Activated CD4-positive, alpha-beta T cell treated with anti-CD3 and anti-CD28 coated beads, Interleukin-2, Interleukin-6, amounts not matched to agents 100 ng/mL and 50 ng/mL, durations not matched to agents 16 hours and 8 hours (primary cell): ENCODE measurements at regions not wholly inside any gene's neighbourhood (a gene's known extent, or its start where the extent isn't known, plus 50 kb on each side); places are given as distances from the start of the nearest gene placed in this dataset.
"Not testable (repeated sequence)": the region's sequence is repeated elsewhere in the genome, so short reads cannot be mapped to it uniquely, and the experiment has no call there.

Source experiments
- DNase-seq: peaks from one replicate; pipeline ENCODE4 v3.0.0-alpha.2; 2020

DNA sequence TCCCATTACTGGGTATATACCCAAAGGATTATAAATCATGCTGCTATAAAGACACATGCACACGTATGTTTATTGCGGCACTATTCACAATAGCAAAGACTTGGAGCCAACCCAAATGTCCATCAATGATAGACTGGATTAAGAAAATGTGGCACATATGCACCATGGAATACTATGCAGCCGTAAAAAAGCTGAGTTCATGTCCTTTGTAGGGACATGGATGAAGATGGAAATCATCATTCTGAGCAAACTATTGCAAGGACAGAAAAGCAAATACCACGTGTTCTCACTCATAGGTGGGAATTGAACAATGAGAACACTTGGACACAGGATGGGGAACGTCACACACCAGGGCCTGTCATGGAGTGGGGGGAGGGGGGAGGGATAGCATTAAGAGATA is 175.0 kb upstream of the FZD8 start:
- not testable (repeated sequence) for DNase-seq

DNA sequence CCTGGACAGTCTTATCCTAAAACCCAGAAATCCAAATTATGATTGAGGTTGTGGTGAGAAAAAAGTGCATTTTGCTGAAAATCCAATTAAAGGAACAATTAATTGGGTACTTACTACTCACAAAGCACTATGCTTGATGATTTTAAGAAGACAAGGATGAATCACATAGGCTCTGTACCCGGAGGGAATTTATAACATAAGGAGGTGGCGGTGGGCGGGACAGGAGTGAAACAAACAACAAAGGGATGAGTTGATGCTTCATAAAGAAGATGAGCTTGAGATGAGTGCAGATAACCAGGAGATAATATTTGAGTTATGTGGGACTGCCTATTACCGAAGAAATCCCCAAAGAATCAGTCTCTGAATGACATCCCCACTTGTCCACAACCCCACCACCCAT is 171.1 kb upstream of the FZD8 start:
- no peak for DNase-seq

DNA sequence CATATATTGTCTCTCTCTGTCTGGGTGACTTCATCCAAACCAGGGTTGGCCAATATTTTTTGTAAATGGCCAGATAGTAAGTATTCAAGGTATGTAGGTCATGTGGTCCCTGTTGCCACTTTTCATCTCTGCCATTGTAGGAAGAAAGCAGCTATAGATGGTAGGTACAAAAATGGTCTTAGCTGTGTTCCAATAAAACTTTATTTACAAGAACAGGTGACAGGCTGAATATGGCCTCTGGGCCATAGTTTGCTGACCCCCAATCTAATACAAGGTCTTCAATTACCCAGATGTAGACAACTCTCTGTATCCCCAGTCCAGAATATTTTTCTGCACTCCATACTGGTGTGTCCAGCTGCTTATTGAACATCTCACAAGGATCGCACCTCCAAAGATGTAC is 166.2 kb upstream of the FZD8 start:
- no peak for DNase-seq

- no peak for DNase-seq
These were observed 160.9 kb upstream of the FZD8 start for GRCh38 chr10:35803046-35803445.

GRCh38 chr10:35797187-35797586 is 155.1 kb upstream of the FZD8 start:
- DNase-seq, result no peak

GRCh38 chr10:35795131-35795824 is 153.2 kb upstream of the FZD8 start:
- DNase-seq, result no peak

GRCh38 chr10:35794703-35795102 is 152.6 kb upstream of the FZD8 start:
- DNase-seq, result no peak

DNA sequence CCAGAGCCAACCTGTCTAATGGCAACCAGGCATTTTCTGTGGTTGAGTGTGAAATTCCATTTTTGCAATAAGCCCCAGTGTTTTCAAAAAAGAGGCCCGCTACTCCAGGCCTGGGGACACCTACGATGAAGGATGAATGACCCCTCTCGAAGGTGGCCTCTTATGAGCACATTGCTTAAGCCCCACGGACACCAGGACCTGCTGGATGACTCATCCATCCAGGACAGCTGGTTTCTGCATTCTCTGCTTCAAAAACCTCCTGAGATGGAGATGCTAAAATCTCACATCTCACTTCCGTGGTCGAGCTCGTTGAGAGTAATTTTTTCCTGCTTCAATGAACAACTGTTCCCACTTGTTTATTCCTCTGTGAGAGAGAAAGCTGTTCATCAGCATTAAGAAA is 150.2 kb upstream of the FZD8 start:
- no peak for DNase-seq

GRCh38 chr10:35789996-35790395 is 147.9 kb upstream of the FZD8 start:
- DNase-seq, result no peak

DNA sequence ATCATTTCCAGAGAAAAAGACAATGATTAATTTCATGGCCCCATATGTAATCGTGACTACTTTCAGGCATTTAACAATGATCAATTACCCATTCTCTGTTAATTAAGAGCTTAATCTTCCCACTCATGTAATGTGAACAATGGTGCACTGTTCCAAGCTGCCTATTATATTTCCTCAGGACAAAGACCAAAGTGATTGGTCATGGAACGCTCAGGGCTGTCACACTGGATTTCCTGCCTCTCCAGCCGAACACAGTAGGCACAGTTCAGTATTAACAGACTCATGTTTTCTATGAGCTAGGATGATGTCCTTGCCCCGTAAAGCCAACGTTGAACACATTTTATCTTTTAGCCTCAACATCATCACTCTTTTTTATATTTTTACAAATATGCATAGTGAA is 142.7 kb upstream of the FZD8 start:
- no peak for DNase-seq

GRCh38 chr10:35783305-35783838 is 141.3 kb upstream of the FZD8 start:
- DNase-seq, result no peak

DNA sequence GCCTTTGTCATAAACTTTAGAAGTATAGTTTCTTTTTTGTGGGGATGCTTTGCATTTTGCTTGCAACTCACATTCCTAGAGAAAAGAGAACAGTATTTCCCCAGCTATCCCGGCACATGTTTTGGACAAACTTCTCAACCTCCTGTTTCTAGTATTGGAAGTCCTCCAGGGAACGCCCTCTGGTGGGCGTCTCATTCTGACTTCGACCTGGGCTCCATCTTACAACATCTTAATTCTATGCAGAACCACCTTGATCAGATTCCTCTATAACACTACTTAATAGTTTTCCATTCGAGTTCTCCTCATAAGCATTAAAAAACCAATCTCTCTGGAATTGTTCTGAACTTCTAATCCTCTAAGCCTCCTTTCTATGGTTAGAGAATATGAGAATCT is 139.5 kb upstream of the FZD8 start:
- no peak for DNase-seq

GRCh38 chr10:35780970-35781642 is 139.0 kb upstream of the FZD8 start:
- DNase-seq, result no peak

- DNase-seq, result no peak
These were observed 136.2 kb upstream of the FZD8 start for GRCh38 chr10:35778306-35778705.

DNA sequence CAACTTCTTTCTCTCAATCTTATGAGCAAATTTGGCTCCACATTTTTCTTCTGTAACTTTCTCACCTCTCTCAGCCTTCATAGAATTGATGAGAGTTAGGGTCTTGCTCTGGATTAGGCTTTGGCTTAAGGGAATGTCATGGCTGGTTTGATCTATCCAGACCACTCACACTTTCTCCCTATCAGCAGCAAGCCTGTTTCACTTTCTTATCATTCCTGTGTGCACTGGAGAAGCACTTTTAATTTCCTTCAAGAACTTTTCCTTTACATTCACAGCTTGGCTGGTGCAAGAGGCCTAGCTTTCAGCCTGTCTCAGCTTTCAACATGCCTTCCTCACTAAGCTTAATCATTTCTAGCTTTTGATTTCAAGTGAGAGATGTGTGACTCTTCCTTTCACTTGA is 134.5 kb upstream of the FZD8 start:
- DNase-seq, result not testable (repeated sequence)

- DNase-seq, result no peak
These were observed 132.0 kb upstream of the FZD8 start for GRCh38 chr10:35774109-35774508.

GRCh38 chr10:35770817-35771355 is 128.8 kb upstream of the FZD8 start:
- no peak for DNase-seq

DNA sequence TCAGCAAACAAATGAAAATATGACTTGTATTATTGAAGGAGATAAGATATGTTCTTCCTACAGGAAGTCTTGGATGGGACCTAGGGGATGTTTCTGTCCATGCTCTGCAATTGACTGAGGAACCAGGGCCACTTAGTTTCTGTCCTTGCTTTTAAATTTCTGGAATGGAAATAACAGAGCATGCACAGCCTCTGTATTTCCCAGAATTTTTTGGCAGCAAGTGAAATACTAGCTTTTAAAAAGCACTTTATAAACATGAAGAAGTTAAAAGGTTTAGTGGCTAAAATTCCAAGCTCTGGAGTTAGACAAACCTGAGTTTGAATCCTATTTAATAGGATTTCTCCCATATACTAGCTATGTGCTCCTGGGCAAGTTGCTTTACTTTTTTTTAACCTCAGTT is 127.7 kb upstream of the FZD8 start:
- no peak for DNase-seq

GRCh38 chr10:35768731-35769130 is 126.6 kb upstream of the FZD8 start:
- no peak for DNase-seq

- no peak for DNase-seq
These were observed 125.9 kb upstream of the FZD8 start for GRCh38 chr10:35768011-35768410.

DNA sequence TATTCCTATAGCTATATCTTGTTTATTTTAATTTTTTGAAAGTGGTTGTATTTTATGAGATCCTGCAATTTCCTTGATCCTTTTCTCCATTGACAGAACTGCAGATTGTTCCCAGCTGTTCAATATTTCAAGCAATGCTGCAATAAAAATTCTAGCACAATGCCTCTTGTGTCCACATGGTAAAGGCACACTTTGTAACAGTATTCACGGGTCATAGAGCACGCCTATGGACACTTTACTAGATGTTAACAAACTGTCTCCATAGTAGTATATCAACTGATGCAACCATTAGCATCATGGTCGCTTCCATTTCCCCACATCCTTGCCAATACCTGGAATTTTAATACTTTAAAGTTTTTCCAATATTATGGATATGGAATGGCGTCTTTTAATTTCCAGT is 123.9 kb upstream of the FZD8 start:
- no peak for DNase-seq

DNA sequence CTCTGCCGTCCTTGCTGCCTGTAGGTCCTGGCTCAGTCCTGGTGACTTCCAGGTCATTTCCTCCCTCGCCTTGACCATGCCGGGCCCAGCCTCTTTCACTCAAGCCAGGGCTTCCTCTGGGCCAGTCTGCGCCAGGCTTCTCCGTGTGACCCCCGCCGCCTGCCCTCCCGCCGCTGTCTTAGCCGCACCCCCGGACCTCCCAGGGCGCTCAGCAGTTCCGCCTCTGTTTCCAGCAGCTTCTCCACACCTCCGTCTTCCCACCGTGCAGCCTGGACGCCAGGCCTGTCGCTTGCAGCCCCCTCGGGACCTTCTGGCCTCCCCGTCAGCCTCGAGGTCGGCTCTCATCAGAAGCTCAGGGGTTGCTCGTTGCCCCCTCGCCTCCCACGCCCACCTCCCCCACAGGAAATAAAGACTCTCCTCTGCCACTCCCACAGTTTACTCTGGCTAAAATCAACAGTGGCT is 123.0 kb upstream of the FZD8 start:
- no peak for DNase-seq

GRCh38 chr10:35762311-35763030 is 120.4 kb upstream of the FZD8 start:
- DNase-seq, result no peak

GRCh38 chr10:35758076-35758475 is 116.0 kb upstream of the FZD8 start:
- no peak for DNase-seq
